Fibroblast of peridontal ligament (primary cell): ENCODE measurements at regions not wholly inside any gene's neighbourhood (a gene's known extent, or its start where the extent isn't known, plus 50 kb on each side); places are given as distances from the start of the nearest gene placed in this dataset.

Experiments
- DNase-seq: peaks from one replicate; pipeline ENCODE4 v3.0.0-alpha.2; 2010; ENCODE audit errors: extremely low read depth

DNA sequence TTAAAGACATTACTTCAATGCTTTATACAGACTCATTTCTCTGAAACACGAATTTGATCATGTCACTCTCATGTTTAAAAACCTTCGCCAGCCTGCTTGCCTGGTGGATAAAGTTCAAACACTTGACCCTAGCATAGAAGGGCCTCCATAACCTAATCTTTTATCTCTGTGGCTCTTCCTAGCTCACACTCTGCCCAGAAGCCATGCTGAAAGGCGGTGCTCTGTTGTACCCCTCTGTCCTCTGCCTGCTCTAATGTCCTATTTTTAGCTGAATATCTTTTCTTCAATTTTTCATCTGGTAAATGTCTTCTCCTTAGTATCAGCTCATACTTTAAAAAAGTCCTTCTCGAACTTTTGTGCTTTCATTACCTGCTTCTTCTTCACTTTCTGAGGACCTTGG lies 302.6 kb upstream of the BOD1L1 start:
- no peak for DNase-seq

DNA sequence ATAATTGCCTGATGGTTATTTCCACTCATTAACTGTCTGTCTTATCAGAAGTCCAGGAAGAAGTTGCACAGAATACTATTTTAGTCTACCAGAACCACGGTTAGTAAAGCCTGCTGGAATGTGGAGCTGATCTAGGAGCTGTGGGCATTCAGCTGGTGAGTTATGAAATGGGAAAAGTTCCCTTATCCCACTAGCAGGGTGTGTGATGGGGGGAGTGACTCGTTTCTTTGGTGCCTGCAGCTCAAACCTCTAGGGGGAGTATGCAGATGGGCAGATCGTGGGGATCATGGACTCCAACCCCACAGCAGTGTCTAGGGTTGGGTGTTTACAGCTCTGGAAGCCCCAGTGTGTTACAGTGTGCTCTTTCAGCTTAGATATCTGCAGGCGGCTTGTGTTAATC lies 305.7 kb upstream of the BOD1L1 start:
- DNase-seq, result peak; percentile 81

DNA sequence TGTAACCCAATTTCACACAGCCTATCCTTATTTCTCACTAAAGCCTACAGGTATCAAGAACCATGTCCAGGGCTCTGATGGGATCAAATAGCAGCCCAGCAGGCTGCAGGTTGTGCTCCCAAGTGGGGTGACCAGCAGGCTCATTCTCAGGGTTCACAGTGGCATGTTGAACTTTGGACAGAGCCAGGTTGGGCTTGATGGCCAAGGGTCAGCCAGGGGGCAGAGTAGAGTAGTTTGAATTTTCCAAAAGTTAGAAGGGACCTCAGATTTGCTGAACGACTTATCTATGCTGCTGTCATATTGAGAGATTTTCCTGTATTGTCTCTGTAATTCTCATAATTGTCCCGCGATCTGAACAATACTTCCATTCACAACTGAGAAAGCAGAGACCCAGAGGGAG lies 310.8 kb upstream of the BOD1L1 start:
- DNase-seq, result no peak

DNA sequence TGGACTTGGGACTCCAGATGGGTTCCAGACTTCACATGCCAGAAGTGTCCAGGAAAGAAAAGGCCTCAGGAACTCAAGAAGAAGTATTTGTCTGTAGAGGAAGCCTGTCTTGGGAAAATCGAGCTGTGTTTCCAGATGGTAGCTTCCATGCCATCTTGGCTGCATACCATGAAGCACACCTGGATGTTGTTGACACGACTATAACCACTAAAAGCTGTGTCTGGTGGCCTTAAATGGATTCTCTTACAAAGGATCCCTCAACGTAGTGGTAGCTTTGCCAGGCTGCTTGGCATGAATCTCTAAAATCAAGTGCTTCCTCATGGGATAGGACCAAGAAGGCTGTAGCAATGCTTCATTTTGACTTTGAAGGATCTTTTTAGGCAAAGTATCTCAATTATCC lies 313.4 kb upstream of the BOD1L1 start:
- DNase-seq, result no peak

DNA sequence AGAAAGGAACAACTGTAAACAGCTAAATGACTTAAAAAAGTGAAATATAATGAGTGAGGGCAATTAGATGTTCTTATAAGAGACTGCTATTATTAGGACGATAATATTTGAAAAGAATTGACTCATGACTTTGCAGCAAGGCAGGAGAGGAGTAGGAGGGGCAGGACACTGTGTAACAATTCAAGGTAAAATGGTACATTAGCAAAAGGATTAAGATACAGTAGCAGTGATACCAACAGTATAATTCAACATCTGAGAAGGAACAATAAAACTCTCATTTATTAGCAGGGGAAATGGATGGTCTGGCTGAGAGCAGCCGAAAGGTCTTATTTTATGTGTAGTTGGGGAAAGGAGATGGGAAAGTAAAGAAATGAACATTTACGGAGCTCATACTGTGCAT lies 315.5 kb upstream of the BOD1L1 start:
- DNase-seq, result no peak

DNA sequence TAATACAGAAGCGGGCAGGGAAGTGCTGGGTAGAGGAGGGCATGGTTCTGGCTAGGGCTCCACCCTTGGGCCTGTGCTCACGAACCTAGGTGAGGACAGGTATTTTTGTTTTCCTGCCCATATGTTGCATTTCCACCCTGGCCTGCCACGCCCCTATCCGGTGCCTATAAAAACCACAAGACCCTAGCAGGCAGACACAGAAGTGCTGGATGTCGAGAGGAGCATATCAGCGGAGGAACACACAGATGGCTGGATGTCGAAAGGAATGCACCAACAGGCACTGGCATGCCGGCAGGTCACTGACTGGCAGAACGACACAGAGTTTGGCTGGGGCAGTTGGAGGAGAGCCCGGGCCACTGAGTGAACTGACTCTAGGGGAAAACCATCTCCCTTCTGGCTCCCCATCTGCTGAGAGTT lies 316.6 kb upstream of the BOD1L1 start:
- DNase-seq, result no peak

DNA sequence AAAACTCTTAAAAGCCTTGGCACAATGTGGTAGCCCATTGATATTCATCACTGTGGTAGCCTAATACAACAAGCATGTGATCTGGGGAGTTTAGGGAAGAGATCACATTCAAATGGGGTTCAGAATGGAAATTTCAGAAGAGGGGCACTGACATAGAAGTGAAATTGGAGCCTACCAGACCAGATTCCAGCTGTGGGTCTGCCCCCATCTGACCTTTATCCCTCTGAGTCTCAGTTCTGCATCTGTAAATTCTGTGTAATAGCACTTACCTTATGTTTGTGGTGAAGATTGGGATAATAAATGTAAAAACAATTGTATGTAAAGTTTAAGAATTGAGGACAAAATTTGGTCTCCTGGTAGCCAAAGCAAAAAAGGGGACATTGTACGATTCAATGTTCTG lies 320.4 kb upstream of the BOD1L1 start:
- no peak for DNase-seq

DNA sequence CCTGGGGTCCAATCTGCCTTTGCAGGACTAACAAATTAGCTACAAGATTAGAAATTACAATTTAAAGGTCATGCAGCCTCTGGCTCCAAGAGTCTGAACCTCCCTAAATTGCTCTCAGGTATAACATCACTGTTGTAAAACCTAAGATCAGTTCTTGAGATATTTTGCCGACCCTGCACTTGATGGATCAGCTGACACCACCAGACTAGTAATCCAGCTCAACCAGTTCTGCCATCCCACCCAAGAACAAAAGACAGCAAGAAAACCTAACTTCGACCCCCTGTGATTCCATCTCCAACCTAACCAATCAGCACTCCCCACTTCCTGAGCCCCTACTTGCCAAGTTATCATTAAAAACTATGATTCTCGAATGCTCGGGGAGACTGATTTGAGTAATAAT lies 323.0 kb upstream of the BOD1L1 start:
- no peak for DNase-seq

DNA sequence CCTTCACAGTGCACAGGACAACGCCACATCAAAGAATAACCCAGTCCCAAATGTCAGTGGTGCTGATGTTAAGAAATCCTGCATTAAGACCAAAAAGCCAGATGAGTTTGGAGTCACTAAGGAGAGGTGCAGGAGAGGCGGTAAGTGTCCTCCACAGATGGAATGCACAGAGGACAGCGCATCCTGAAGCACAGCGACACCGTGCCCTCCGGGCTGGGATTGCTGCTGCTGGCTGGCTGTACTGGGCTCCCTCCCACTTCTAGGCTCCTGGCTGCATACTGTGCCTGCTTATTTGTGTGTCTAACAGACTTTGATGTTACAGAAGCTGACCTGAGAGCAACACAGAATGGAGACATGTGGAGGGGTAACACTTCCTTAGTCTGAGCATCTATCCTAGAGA lies 325.6 kb upstream of the BOD1L1 start:
- DNase-seq, result no peak

DNA sequence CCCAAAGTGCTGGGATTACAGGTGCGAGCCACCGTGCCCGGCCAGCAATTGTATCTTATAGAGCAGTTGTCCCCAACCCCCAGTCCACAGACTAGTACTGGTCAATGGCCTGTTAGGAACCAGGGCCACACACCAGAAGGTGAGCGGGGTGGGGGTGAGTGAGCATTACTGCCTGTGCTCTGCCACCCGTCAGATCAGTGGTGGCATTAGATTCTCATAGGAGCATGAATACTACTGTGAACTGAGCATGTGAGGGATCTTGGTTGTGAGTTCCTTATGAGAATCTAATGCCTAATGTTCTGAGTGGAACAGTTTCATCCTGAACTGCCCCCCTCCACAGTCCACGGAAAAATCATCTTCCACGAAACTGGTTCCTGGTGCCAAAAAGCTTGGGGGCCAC lies 328.0 kb upstream of the BOD1L1 start:
- DNase-seq, result no peak

DNA sequence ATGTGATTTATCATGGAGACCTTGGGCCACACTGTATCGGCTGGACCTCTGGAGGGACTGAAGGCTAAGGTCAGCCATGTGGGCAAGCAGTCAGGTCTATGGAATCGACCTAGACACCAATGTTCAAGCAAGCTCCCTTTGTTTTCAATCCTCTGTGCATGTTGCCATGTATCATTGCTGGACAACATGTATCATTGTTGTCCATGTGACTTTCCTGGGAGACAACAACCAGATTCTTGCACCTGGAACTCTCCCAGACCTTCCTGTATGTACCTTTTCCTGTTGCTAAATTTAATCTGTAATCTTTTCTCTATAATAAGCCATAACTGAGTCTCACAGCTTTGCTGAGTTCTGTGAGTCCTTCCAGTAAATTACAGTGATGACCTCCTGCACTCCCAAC lies 329.4 kb upstream of the BOD1L1 start:
- no peak for DNase-seq

DNA sequence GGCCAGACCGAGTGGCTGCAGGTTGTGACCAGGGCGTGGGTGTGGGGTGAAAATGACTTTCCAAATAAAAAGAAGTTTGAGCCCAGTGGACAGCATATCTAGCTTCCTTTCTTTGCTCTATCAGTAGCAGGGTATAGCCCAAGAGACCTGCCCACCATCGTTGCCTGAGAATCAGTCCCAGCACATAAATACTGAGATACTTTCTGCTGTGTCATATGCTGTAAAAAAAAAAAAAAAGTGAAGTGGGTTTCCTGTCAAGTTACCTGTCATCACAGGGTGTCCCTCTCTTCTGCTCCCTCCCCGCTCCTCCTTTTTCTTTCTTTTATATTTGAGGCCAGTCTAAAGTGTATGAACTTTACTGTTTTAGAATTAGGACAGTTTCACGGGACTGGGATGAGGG lies 330.3 kb upstream of the BOD1L1 start:
- DNase-seq, result no peak

DNA sequence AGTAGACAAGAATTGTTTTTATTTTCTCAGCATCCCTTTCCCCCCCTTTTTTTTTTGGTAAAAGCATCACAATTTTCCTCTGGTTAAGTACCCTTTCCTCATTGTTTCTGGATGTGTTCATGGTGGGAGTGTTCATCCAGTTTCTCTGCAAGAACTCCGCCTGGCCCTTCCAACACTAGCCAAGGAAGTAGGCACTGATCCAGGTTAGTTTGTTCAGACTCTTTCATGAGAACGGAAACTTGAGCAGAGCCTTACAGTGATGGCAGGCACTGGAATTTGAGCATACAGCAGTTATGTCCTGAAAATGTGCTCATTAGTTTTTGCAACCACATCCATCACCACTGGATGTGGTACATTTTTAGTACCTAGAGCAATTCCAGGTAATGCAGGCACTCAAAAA lies 336.1 kb upstream of the BOD1L1 start:
- peak; percentile 73 for DNase-seq

DNA sequence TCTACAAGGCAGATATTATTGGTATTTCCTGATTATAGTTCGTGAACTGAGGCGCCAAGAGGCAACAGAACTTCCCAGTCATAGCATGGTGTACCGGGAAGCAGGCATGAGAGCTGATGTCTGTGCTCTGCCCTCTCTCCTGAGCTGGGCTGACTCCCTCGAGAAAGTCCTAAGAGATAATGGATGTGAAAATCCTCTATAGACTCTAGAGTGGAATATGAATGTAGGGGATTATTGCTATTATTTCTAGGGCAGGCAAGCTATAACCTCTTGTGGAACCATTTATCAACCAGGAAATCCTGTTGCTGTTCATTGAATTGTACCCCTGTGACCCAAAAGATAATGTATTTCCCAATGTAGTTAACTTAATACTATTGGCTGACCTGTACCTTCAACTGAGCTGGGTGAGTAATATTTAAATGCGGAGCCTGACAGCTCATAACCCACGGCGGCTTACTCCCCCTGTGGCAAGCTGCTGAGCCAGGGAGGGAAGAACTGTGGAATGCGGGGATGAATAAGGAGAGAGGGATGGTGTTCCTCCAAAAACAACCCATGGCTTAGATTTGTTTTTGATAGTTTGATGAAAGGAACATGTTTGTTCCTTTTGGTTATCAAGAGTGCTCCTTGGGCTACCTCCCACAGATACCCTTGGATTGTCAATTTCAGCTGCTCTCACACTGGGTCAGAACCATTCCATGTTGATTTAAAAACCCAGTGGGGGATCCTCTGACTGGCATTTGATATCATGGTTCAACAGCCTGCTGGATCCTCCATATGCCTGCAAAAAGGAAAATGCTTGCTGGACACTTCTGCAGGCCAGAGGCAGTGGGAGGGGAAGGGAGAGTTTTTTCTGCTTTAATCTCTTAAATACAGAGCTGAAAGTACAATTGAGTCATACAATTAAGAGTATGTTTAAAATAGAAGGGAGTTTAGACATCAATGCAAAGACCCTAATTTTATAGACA lies 339.0 kb upstream of the BOD1L1 start:
- peak; percentile 80 for DNase-seq

DNA sequence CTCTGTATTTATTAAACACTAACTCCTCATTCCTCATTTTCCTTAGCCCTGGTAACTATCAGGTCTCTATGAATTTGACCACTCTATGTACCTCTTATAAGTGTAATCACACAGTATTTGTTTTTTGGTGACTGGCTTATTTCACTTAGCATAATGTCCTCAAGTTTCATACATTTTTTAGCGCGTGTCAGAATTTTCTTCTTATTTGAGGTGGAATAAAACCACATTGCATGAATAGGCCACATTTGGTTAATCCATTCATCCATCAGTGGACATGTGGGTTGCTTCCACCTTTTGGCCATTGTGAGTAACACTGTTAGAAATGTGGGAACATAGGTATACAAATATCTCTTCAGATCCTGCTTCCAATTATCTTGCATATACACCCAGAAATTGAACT lies 341.2 kb upstream of the BOD1L1 start:
- peak; percentile 58 for DNase-seq

DNA sequence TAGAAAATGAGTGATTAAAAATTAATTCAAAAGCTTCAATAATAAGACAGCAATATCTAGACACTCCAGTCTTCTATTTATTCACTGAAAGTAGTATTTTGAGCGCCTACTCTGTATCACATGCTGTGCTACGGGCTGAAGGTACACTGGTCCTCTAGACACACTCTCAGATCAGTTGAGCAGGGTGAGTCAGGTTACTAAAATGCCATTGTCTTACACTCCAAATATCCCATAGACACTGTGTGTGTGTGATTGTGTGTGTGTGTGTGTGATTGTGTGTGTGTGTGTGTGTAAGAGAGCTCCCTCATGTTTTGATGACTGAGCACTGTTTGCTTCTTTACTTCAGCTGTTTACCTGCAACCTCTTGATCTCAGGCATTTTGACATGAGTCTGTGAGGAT lies 342.8 kb upstream of the BOD1L1 start:
- DNase-seq, result no peak

DNA sequence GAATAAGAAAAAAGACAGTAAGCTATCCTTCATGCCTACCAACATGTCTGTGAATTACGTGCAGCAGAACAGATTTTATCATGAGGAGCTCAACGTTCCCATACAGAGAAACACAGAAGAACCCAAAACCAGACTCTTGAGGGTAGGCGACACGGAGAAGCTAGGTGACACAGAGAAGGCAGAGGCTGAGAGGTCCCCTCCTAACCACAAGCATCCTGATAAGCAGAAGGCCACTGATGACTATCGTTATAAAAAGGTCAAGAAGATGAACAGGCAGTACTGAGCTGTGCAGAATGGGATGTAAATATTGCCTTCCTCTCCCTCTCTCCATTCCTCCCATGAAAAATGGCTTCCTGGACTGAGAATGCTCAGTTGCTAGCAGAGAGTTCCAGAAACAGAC lies 350.2 kb upstream of the BOD1L1 start:
- no peak for DNase-seq

DNA sequence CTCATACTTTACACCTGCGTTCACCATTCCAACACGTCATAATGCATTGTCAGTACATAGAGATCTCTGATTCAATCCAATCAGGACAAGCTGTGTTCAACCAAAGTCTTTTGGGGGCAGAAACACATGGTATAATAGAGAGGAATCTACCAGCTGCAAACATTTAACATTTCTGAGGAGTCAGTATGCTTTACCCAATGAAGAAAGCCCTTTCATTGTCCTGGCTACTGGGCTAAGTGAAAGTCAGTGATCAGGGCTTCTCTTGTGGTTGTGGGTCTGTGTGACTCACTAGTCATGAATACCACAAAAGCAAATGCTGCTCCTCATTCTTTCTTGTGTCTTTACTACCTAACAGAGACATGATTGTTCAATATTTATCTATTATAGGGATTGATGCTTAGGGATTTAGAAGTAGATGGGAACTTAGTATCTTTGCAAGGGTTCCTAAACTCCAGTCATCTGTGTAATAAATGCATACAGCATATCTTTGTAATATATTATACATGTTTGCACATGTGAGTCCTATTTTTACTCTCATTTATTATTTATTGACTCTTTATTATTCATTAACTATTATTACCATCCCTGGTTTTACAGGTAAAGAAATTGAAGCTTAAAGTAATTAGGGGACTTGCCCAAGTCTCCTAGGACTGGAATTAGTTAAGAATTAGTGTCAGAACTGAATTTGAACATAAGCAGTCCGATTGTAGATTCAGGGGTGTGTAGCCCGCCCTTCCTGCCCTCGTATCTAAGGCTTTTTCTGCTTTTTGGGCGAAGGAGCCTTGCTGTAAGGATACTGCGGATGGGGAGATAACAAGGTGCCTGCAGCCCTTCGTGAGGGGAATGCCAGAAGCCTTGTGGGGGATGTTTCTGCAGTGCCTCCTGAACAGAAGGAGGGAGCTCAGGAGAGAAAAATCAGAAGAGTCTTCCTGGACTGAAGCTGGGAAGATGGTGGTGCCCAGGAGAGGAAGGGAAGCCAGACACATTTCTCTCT lies 353.1 kb upstream of the BOD1L1 start:
- DNase-seq, result peak; percentile 99

DNA sequence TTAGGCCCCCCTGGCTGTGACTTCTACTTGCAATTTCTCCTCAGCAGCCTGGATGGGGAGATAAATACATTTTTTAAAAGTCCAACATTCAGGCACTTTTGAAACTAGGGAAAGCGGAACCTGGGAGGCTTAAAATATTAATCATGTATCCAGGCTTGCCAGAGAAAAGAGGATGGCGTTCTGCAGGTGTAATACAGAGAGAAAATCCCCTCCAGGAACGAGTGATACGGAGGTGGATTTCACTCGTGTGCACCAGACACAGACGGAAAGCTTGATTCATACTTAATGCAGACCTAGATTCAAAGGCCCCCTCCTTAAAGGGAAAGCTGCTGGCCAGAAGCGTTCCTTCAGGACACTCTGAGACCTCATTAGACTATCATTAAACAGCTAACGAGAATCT lies 354.0 kb upstream of the BOD1L1 start:
- no peak for DNase-seq

DNA sequence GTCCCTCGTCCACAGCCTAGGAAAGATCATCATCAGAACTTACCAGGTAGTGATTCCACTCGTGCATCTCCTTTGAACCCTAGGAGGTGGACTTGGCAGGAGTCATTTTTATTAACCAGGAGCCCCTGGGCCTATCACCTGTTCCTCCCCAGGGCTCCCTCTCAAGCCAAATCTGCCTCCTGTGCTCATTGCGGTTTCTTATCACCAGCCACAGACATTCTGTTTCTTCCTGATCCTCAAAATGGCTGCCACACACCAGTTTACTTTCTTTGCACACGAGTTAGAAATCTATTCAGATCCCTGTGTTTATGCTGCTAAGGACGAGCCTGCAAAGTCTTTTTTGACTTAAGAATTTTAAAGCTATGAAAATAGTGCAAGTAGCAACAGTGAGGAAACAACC lies 354.5 kb upstream of the BOD1L1 start:
- DNase-seq, result no peak

DNA sequence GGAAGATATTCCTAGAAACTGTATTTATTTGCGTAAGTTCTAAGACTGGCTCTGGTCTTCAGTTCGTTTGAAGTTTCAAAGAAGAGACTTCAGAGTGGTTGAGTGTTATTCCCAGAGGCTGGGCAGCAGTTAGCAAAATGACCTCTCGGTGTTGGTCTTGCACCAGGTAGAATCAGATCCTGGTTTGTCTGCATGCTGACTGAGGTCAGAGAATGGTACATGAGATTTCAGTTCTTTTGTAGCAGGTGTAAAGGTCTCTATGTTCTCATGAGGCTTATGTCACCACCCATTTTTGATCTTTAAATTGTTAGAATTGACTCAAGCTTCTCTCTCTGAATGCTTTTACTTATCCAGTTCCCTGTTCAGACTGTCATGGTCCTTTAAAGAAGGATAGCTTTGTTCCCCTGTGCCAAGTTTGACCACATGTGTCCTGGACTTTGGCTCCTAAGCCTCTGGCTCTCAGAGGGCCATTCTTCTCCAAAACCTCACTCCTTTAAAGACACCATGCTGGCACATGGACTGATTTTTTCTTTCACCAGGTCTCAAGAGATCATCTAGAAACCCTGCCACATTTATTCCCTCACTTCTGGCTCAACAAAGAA lies 355.8 kb upstream of the BOD1L1 start:
- no peak for DNase-seq
